Psoas muscle (tissue), 7 donors: ENCODE measurements at regions not wholly inside any gene's neighbourhood (a gene's known extent, or its start where the extent isn't known, plus 50 kb on each side); places are given as distances from the start of the nearest gene placed in this dataset.

Source experiments
- ATAC-seq, 4 donors: fragments of 200-7000 bp; cut with Tn5 transposase; one replicate each; pipeline ENCODE4 v1.9.1; 2020; ENCODE audit warnings: moderate library complexity in 3 of 4, mild to moderate bottlenecking in 2 of 4
- DNase-seq, 2 donors: peaks; one replicate each; pipeline ENCODE4 v3.0.0-alpha.2; 2020
- H3K27ac ChIP-seq: fragments of 200-600 bp; one replicate; pipeline ENCODE4 v1.8.0; 2022
- H3K27me3 ChIP-seq, 3 donors: fragments of 200-600 bp in 1 of 3; one replicate each; pipeline versions ENCODE4 v1.6.1 to v1.8.0; 2013 to 2022; ENCODE audit warnings: low read length in 2 of 3, mild to moderate bottlenecking in 2 of 3, moderate library complexity in 1 of 3; ENCODE audit not compliant: insufficient read depth in 3 of 3
- H3K36me3 ChIP-seq, 2 donors: fragments of 200-600 bp in 1 of 2; one replicate each; pipeline versions ENCODE4 v1.6.1 to v1.8.0; 2013 to 2022; ENCODE audit warnings: low read depth in 1 of 2, mild to moderate bottlenecking in 1 of 2, moderate library complexity in 1 of 2; ENCODE audit not compliant: insufficient read depth in 1 of 2
- H3K4me1 ChIP-seq: fragments of 200-600 bp; one replicate; pipeline ENCODE4 v1.8.0; 2022
- H3K4me3 ChIP-seq: fragments of 200-600 bp; one replicate; pipeline ENCODE4 v1.8.0; 2022; ENCODE audit warnings: mild to moderate bottlenecking
- H3K9me3 ChIP-seq: fragments of 200-600 bp; one replicate; pipeline ENCODE4 v1.8.0; 2022
- CTCF ChIP-seq: fragments of 200-600 bp; IDR thresholded peaks from one replicate; pipeline ENCODE4 v1.8.0; 2022; ENCODE audit warnings: antibody characterized with exemption
- WGBS, 3 donors: extraction: QIAGEN DNeasy Blood & Tissue Kit; methylation state at CpG; one replicate each; pipeline versions ENCODE4 v1.1.6 to v1.1.7; 2013; 5-methylcytosine and 5-hydroxymethylcytosine counted together
- intact Hi-C, 2 donors: fragments of 100-400 bp; cut with DNase I; formaldehyde crosslinking; loops; one replicate each; pipeline versions ENCODE4 v1.11.0 to v1.14.2; 2022
- donor health status: healthy with polysubstance abuse.
- donor health status: DM: no; HTN: no; CAD: no; lungs with moderate emphysema.
- donor health status: Bipolar disorder and iron deficiency.
- donor health status: healthy.
- donor health status: DM: yes; HTN: yes; CAD: no.
- donor health status: DM: no; HTN: no; CAD: no.
- donor health status: DM: yes; HTN: yes; CAD: no.

- 89 to 94% (median 94%) methylated on average over 2 of the region's 2 CpGs for WGBS, 3 donors
- H3K36me3 ChIP-seq: no peaks in the 10 kb centered on the region
- no peak overlapping the region for H3K27ac ChIP-seq
- H3K4me1 ChIP-seq: no peaks in the 10 kb centered on the region
- no peak for TF ChIP-seq CTCF
- H3K9me3 ChIP-seq: no peaks in the 10 kb centered on the region
- DNase-seq: no peak
- no peaks in the 10 kb centered on the region for H3K27me3 ChIP-seq
- ATAC-seq: no peak
- intact Hi-C loops: no loop called here
- no peak overlapping the region for H3K4me3 ChIP-seq
Observed at GRCh38 chr11:128086794-128087193, 500.6 kb downstream of the ETS1 start.

- H3K9me3 ChIP-seq: no peaks in the 10 kb centered on the region
- 0% methylated on average over 1 of the region's 1 CpG for WGBS, 3 donors
- TF ChIP-seq CTCF: no peak
- H3K27ac ChIP-seq: no peak overlapping the region
- DNase-seq (no peak), ATAC-seq (no peak)
- intact Hi-C loops: no loop called here
- no peaks in the 10 kb centered on the region for H3K27me3 ChIP-seq
- H3K4me1 ChIP-seq: no peaks in the 10 kb centered on the region
- no peaks in the 10 kb centered on the region for H3K36me3 ChIP-seq
- no peak overlapping the region for H3K4me3 ChIP-seq
Observed at GRCh38 chr11:128085276-128085675, 502.1 kb downstream of the ETS1 start.

DNA sequence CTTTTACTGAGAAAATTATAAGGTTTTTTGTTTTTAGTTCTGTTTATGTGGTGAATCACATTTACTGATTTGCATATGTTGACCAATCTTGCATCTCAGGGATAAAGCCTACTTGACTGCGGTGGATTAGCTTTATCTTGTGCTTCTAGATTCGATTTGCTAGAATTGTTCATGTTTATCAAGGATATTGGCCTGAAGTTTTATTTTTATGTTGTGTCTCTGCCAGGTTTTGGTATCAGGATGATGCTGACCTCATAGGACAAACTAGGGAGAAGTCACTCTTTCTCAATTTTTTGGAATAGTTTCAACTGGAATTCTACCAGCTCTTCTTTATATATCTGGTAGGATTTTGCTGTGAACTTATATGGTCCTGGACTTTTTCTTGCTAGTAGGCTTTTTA, 504.8 kb downstream of the ETS1 start:
- Histone ChIP-seq H3K27me3 (no peaks in the 10 kb centered on the region), H3K4me1 (no peaks in the 10 kb centered on the region), H3K36me3 (no peaks in the 10 kb centered on the region), H3K4me3 (no peak overlapping the region), H3K27ac (no peak overlapping the region), H3K9me3 (no peaks in the 10 kb centered on the region)
- 83 to 84% (median 84%) methylated on average over 2 of the region's 2 CpGs for WGBS, 3 donors
- no peak for ATAC-seq
- no peak for DNase-seq
- no peak for TF ChIP-seq CTCF
- intact Hi-C loops: no loop called here

- TF ChIP-seq CTCF: no peak
- DNase-seq: no peak
Observed at GRCh38 chr11:128069665-128070064, 517.7 kb downstream of the ETS1 start.

GRCh38 chr11:128067780-128068179, 519.6 kb downstream of the ETS1 start:
- intact Hi-C loops: no loop called here
- Histone ChIP-seq H3K9me3 (no peaks in the 10 kb centered on the region), H3K4me3 (no peak overlapping the region), H3K36me3 (no peaks in the 10 kb centered on the region), H3K4me1 (no peaks in the 10 kb centered on the region), H3K27ac (no peak overlapping the region), H3K27me3 (peaks cover 0 to 2% (median 0%) of the 10 kb centered on the region in 3 donors)
- no peak for DNase-seq
- 30 to 47% (median 33%) methylated on average over 1 of the region's 1 CpG for WGBS, 3 donors
- no peak for TF ChIP-seq CTCF
- ATAC-seq: no peak

More at GRCh38 chr11:128069665-128070064, 517.7 kb downstream of the ETS1 start:
- H3K27ac ChIP-seq: no peak overlapping the region
- H3K27me3 ChIP-seq: no peaks in the 10 kb centered on the region
- H3K4me3 ChIP-seq: no peak overlapping the region
- no peak for ATAC-seq
- no peaks in the 10 kb centered on the region for H3K9me3 ChIP-seq
- no peaks in the 10 kb centered on the region for H3K36me3 ChIP-seq
- 39 to 42% (median 41%) methylated on average over 2 of the region's 2 CpGs for WGBS, 3 donors
- intact Hi-C loops: no loop called here
- no peaks in the 10 kb centered on the region for H3K4me1 ChIP-seq
